ENCODE measurements at regions not wholly inside any gene's neighbourhood (a gene's known extent, or its start where the extent isn't known, plus 50 kb on each side); places are given as distances from the start of the nearest gene placed in this dataset.

DNA sequence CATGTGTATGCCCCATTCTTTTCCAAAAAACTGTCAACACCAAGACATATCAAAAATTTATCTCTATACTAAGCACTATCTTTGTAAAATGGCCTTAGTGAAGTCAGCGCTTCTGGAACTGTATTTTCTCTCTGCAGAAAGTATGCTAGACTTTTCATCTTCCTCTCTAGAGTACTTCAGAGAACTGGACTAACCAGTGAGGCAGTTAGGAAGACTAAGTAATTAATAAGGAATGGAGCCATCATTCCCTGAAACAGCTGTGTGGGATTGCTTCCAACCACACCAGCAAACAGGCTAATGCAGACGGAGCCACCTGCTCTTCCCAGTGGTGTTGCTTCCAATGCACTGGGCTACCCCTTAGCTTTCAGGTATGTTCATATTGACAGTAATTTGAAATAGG is 169.1 kb upstream of the FUT9 start:
- H3K4me3 ChIP-seq (ENCODE audit: low read depth, low read length): no peak overlapping the region
- TF ChIP-seq CTCF (IDR thresholded peaks at IDR 0.05; ENCODE audit: low read depth, low read length): no peak

DNA sequence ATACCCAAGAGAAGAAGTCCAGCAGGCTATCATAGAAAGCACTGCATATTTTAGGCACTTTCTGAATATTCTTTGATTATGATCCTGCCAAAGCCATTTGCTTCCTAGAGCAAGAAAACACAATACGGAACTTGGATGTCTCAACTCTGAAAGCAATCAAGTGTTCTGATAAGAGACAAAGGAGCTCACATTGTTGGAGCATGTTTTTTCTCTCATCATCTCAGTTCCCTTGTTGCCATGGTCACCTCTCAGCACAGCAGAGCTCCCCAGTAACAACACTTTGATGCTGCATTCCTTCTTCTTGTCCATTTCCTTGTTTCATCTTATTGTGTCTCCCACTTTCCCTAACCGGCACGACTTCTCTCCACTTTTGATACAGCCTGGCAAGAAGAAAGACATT is 168.7 kb upstream of the FUT9 start:
- TF ChIP-seq CTCF (IDR thresholded peaks at IDR 0.05; ENCODE audit: low read depth, low read length): no peak
- H3K4me3 ChIP-seq (ENCODE audit: low read depth, low read length): no peak overlapping the region

DNA sequence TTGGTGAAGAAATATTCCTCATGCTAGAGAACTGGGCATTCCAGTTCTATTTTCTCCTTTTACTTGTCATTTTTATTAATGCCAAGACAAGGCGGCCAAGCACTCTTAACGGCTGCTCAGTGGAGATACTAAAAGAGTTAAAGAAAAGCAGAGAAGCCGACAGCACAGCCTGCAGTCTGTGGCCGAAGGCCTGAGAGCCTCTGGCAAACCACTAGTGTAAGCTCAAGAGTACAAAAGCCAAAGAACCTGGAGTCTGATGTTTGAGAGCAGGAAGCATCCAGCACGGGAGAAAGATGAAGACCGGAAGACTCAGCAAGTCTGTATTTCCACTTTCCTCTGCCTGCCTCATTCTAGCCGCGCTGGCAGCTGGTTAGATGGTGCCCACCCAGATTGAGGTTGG is 167.1 kb upstream of the FUT9 start:
- no peak overlapping the region for H3K4me3 ChIP-seq (ENCODE audit: low read depth, low read length)
- no peak for TF ChIP-seq CTCF (IDR thresholded peaks at IDR 0.05; ENCODE audit: low read depth, low read length)

GRCh38 chr6:95856876-95857364 is 158.9 kb upstream of the FUT9 start:
- no peak overlapping the region for H3K4me3 ChIP-seq (ENCODE audit: low read depth, low read length)
- TF ChIP-seq CTCF (IDR thresholded peaks at IDR 0.05; ENCODE audit: low read depth, low read length): no peak

GRCh38 chr6:95865857-95866256 is 149.9 kb upstream of the FUT9 start:
- no peak for TF ChIP-seq CTCF (IDR thresholded peaks at IDR 0.05; ENCODE audit: low read depth, low read length)
- no peak overlapping the region for H3K4me3 ChIP-seq (ENCODE audit: low read depth, low read length)

GRCh38 chr6:95866732-95867131 is 149.0 kb upstream of the FUT9 start:
- no peak for TF ChIP-seq CTCF (IDR thresholded peaks at IDR 0.05; ENCODE audit: low read depth, low read length)
- no peak overlapping the region for H3K4me3 ChIP-seq (ENCODE audit: low read depth, low read length)

- TF ChIP-seq CTCF (IDR thresholded peaks at IDR 0.05; ENCODE audit: low read depth, low read length): no peak
- no peak overlapping the region for H3K4me3 ChIP-seq (ENCODE audit: low read depth, low read length)
Observed at GRCh38 chr6:95867205-95867604, 148.6 kb upstream of the FUT9 start.
